ENCODE measurements at regions not wholly inside any gene's neighbourhood (a gene's known extent, or its start where the extent isn't known, plus 50 kb on each side); places are given as distances from the start of the nearest gene placed in this dataset.

- TF ChIP-seq CTCF (IDR thresholded peaks at IDR 0.05; ENCODE audit: low read depth, low read length) (no peak), POLR2A (IDR thresholded peaks at IDR 0.05; ENCODE audit: extremely low read depth, insufficient read length) (no peak), MYC (IDR thresholded peaks at IDR 0.05; ENCODE audit: low read depth, low read length) (no peak)
Measured at GRCh38 chr16:9236319-9236718, 144.9 kb downstream of the HAPSTR1 start.

Data from NB4 (cell line).